ENCODE measurements at regions not wholly inside any gene's neighbourhood (a gene's known extent, or its start where the extent isn't known, plus 50 kb on each side); places are given as distances from the start of the nearest gene placed in this dataset.

- TF ChIP-seq CTCF (conservative IDR thresholded peaks at IDR 0.05; ENCODE audit: low read depth, low read length) (no peak), EZH2 (IDR thresholded peaks at IDR 0.05; ENCODE audit: borderline replicate concordance, low read depth, low read length, poor library complexity, severe bottlenecking) (no peak)
These were observed 219.0 kb downstream of the NUF2 start for GRCh38 chr1:163540727-163541126.
